ENCODE measurements at regions not wholly inside any gene's neighbourhood (a gene's known extent, or its start where the extent isn't known, plus 50 kb on each side); places are given as distances from the start of the nearest gene placed in this dataset.

DNA sequence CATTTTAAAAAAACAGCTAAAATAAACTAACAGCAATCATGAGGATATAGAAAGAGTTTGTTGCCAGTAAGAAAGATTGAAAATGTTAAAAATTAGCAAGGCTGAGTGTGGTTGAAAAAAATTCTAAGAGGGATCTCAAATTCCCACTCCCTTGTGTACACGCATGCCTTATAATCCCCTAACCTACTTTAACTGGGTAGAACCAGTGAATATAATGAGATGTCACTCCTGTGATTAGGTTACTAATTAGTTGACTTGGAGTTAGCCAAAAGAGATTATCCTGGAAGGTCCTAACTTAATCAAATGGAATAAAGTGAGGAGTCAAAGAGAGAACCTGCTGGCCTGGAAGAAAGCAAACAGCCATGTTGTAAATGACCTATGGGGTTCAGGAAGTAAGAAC, 286.0 kb upstream of the TGFBR2 start:
- TF ChIP-seq, protein P1, sequence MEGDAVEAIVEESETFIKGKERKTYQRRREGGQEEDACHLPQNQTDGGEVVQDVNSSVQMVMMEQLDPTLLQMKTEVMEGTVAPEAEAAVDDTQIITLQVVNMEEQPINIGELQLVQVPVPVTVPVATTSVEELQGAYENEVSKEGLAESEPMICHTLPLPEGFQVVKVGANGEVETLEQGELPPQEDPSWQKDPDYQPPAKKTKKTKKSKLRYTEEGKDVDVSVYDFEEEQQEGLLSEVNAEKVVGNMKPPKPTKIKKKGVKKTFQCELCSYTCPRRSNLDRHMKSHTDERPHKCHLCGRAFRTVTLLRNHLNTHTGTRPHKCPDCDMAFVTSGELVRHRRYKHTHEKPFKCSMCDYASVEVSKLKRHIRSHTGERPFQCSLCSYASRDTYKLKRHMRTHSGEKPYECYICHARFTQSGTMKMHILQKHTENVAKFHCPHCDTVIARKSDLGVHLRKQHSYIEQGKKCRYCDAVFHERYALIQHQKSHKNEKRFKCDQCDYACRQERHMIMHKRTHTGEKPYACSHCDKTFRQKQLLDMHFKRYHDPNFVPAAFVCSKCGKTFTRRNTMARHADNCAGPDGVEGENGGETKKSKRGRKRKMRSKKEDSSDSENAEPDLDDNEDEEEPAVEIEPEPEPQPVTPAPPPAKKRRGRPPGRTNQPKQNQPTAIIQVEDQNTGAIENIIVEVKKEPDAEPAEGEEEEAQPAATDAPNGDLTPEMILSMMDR (IDR thresholded peaks at IDR 0.05; ENCODE audit: poor library complexity): no peak
- TF ChIP-seq EZH2phosphoT487 (IDR thresholded peaks at IDR 0.05; ENCODE audit: low read depth, severe bottlenecking, unreplicated experiment) (no peak), EZH2 (IDR thresholded peaks at IDR 0.05; ENCODE audit: borderline replicate concordance) (no peak)

Measured in hepatocyte (in vitro differentiated cells).